ENCODE measurements at regions not wholly inside any gene's neighbourhood (a gene's known extent, or its start where the extent isn't known, plus 50 kb on each side); places are given as distances from the start of the nearest gene placed in this dataset.

DNA sequence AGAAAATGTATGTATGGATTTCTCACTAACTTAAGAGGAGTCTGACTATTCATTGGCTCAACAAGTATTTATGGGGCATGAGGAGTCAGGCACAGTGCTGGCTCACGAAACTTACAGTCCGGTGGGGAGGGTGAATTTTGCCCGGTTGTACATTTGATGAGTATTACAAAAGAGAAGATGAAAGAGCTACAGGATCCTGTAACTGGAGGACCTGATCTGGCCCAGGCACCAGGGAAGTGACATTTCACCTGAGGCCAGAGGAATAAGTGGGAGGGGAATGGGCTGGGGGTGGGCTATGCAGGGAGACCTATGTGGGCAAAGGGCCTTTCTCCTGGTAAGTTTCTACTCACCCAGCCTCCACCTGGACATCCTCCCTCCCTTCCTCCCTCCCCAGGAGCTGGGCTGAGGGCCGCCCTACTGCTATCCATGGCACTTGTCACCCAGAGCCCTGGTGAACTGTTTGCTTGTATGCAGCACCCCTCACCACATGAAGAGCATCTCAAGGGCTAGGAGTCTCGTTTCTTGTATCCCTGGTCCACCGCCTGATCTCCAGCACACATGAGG, 101.1 kb upstream of the ZNF438 start:
- Histone ChIP-seq H3K9me3 (ENCODE audit: control insufficient read depth, insufficient read depth, low read length) (no peaks in the 10 kb centered on the region), H3K27me3 (ENCODE audit: control insufficient read depth, insufficient read depth, low read length) (no peaks in the 10 kb centered on the region), H3K4me3 (ENCODE audit: low read depth, low read length) (no peak overlapping the region), H3K27ac (ENCODE audit: low read depth, low read length) (peak overlapping the region; percentile 98)
- ChIA-PET POLR2A (interaction anchor here (0.6 to 2.3 kb wide), 3 partner anchors 98 to 108 kb away, joined by 3 to 14 read pairs (median 6); partner anchors contain the start of gene ZNF438), CTCF (no interaction called here)
- no peak for DNase-seq (ENCODE audit: low read depth, low spot score)
- TF ChIP-seq, protein P1, sequence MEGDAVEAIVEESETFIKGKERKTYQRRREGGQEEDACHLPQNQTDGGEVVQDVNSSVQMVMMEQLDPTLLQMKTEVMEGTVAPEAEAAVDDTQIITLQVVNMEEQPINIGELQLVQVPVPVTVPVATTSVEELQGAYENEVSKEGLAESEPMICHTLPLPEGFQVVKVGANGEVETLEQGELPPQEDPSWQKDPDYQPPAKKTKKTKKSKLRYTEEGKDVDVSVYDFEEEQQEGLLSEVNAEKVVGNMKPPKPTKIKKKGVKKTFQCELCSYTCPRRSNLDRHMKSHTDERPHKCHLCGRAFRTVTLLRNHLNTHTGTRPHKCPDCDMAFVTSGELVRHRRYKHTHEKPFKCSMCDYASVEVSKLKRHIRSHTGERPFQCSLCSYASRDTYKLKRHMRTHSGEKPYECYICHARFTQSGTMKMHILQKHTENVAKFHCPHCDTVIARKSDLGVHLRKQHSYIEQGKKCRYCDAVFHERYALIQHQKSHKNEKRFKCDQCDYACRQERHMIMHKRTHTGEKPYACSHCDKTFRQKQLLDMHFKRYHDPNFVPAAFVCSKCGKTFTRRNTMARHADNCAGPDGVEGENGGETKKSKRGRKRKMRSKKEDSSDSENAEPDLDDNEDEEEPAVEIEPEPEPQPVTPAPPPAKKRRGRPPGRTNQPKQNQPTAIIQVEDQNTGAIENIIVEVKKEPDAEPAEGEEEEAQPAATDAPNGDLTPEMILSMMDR (IDR thresholded peaks at IDR 0.05; ENCODE audit: low read depth, low read length) = no peak

DNA sequence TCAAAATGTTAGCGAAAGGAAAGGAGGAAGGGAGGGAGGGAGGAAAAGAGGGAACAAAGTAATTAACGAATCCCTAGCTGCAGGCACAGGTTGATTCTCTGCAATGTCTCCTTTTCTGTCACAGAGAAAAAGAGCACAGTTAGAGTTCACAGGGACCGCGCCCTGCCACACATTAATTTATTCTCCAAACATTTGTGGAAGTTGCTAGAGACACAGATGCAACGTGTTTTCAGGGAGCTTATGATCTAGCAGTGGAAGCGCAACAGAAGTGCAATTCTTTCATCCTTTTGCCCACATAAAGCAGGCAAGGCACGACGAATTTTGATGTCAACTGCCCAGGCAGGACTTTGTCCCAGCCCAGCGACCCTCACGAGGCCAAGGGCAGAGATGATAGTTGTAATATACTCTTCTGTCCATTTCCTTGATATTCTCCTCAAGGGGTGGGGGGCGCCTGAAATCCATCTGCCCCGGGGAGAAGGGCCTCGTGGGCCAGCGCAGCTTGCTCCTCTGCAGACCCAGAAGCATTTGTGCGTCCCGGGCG, 101.7 kb upstream of the ZNF438 start:
- DNase-seq (ENCODE audit: low read depth, low spot score) = no peak
- CTCF ChIA-PET = interaction anchor here (0.6 kb wide), 1 partner anchor 350 kb away, joined by 3 read pairs; no protein-coding TSS in a partner anchor
- Histone ChIP-seq H3K4me3 (ENCODE audit: low read depth, low read length) (no peak overlapping the region), H3K27ac (ENCODE audit: low read depth, low read length) (peak overlapping the region; percentile 98), H3K27me3 (ENCODE audit: control insufficient read depth, insufficient read depth, low read length) (no peaks in the 10 kb centered on the region), H3K9me3 (ENCODE audit: control insufficient read depth, insufficient read depth, low read length) (no peaks in the 10 kb centered on the region)
- TF ChIP-seq, protein P1 (IDR thresholded peaks at IDR 0.05; ENCODE audit: low read depth, low read length) = no peak
- POLR2A ChIA-PET = interaction anchor here (0.6 to 2.3 kb wide), 5 partner anchors 9 to 109 kb away, joined by 3 to 14 read pairs (median 4); partner anchors contain the start of gene ZNF438

DNA sequence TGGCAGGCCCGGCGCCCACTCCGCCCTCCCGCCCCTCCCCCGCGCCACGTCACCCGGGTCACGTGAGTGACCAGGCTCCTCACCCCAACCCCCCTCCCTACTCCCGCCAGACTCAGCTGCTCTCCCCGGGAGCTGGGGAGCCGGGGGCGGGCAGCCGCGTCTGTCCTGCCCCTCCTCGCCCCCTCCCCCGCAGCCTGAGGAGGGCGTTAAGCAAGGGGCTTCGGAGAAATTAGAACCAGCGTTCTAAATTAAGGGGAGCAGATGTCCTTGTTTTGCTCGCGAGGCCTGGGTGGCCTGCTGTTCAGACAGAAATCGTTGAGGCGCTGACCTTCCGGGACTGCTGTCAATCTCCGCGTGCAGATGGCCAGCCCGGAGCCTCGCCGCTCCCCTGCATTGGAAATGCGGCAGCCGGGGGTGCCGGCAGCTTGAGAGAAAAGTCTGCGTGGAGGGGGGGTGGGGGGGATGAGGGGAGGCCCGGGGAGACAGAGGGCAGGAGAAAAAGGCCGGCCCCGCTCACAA, 102.2 kb upstream of the ZNF438 start:
- no peak for DNase-seq (ENCODE audit: low read depth, low spot score)
- H3K27ac ChIP-seq (ENCODE audit: low read depth, low read length) = peak overlapping the region; percentile 98
- H3K4me3 ChIP-seq (ENCODE audit: low read depth, low read length) = peak overlapping the region; percentile 25
- TF ChIP-seq, protein P1 (IDR thresholded peaks at IDR 0.05; ENCODE audit: low read depth, low read length) = no peak
- no peaks in the 10 kb centered on the region for H3K27me3 ChIP-seq (ENCODE audit: control insufficient read depth, insufficient read depth, low read length)
- CTCF ChIA-PET = interaction anchor here (0.6 kb wide), 1 partner anchor 351 kb away, joined by 3 read pairs; no protein-coding TSS in a partner anchor
- no peaks in the 10 kb centered on the region for H3K9me3 ChIP-seq (ENCODE audit: control insufficient read depth, insufficient read depth, low read length)
- POLR2A ChIA-PET = interaction anchor here (1.2 to 2.3 kb wide), 7 partner anchors 8 to 397 kb away, joined by 3 to 14 read pairs (median 6); partner anchors contain the start of gene ZNF438

DNA sequence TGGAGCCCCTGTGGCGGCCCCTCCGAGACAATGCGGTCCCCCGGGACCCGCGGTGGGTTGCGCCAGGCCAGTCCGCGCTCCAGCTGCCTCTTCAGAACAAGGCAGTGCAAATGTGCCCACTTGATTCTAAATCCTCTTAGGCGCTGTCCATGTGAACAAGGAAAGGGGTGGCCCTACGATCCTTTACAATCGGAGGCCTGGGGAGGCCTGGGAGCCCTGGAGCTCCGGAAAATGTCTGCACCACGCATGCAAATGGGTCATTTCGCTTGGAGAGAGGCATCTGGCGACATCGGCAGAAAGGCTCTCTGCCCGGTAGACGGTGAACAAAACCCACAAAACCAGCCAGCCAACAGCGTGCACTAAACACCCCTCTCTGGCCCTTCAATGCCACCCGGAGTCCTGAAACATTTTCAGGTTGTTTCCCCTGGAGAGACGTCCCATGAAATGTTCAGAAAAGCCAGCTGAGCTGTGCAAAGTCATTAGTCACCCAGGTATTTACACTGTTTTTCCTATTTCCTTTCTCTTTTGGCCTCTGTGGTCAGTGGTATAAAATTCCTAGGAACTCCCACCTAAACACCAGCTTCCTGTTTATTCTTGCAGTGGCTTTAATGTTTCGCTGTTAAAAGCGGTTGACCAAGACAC, 102.8 kb upstream of the ZNF438 start:
- ChIA-PET CTCF (interaction anchor here (0.6 kb wide), 1 partner anchor 352 kb away, joined by 3 read pairs; no protein-coding TSS in a partner anchor), POLR2A (interaction anchor here (0.6 to 2.3 kb wide), 8 partner anchors 8 to 843 kb away, joined by 3 to 14 read pairs (median 4); partner anchors contain the start of gene ZNF438)
- peak overlapping the region; percentile 36 for H3K4me3 ChIP-seq (ENCODE audit: low read depth, low read length)
- H3K27me3 ChIP-seq (ENCODE audit: control insufficient read depth, insufficient read depth, low read length) = no peaks in the 10 kb centered on the region
- H3K9me3 ChIP-seq (ENCODE audit: control insufficient read depth, insufficient read depth, low read length) = no peaks in the 10 kb centered on the region
- no peak for DNase-seq (ENCODE audit: low read depth, low spot score)
- H3K27ac ChIP-seq (ENCODE audit: low read depth, low read length) = peak overlapping the region; percentile 98
- TF ChIP-seq, protein P1 (IDR thresholded peaks at IDR 0.05; ENCODE audit: low read depth, low read length) = no peak

All from AG04450 (cell line).